ENCODE measurements at regions not wholly inside any gene's neighbourhood (a gene's known extent, or its start where the extent isn't known, plus 50 kb on each side); places are given as distances from the start of the nearest gene placed in this dataset.
A peak's percentile ranks its signal among the peaks of the same experiment; 100 is the strongest.

GRCh38 chr11:19447150-19447566, 206.4 kb upstream of the E2F8 start:
- Histone ChIP-seq H3K9me1 (replicated peaks; ENCODE audit: control insufficient read depth, extremely low read depth, insufficient read depth, low read length) (no peaks in the 10 kb centered on the region), H3K9me3 (replicated peaks; ENCODE audit: control insufficient read depth, insufficient read depth, low read length) (no peaks in the 10 kb centered on the region), H3K79me2 (ENCODE audit: control insufficient read depth, insufficient read depth, low read length) (no peaks in the 10 kb centered on the region), H3K9ac (replicated peaks; ENCODE audit: extremely low read depth, insufficient read depth, low read length) (no peak overlapping the region), H3K4me1 (ENCODE audit: control insufficient read depth, extremely low read depth, insufficient read depth, low read length) (peaks cover 17% of the 10 kb centered on the region), H3K4me3 (replicated peaks in 1 of 3; ENCODE audit: insufficient read depth in 1 of 3, low read depth in 1 of 3, low read length in 3 of 3) (no peak overlapping the region), H3K4me2 (ENCODE audit: insufficient read depth, low read length) (no peak overlapping the region), H2AFZ (ENCODE audit: low read depth, low read length) (no peak overlapping the region), H4K20me1 (replicated peaks; ENCODE audit: control insufficient read depth, extremely low read depth, insufficient read depth, low read length) (no peaks in the 10 kb centered on the region), H3K27me3 (ENCODE audit: control insufficient read depth in 2 of 2, insufficient read depth in 2 of 2, low read length in 2 of 2) (no peaks in the 10 kb centered on the region), H3K27ac (ENCODE audit: insufficient read depth, low read depth, low read length) (no peak overlapping the region), H3K36me3 (ENCODE audit: control insufficient read depth in 2 of 2, extremely low read depth in 1 of 2, insufficient read depth in 2 of 2, low read length in 2 of 2) (no peaks in the 10 kb centered on the region)
- peak; percentile 47 for DNase-seq (ENCODE audit: low read depth, low spot score)
- ChIA-PET CTCF (interaction anchor here (0.6 to 1.1 kb wide), 2 partner anchors 32 to 120 kb away, joined by 3 read pairs; no protein-coding TSS in a partner anchor), POLR2A (no interaction called here)
- intact Hi-C loops (cut with micrococcal nuclease) = no loop called here
- peak; percentile 59 for FAIRE-seq
- dilution Hi-C loops (cut with MboI; ENCODE audit: extremely low pct_ligation_motif_present, low sequenced_read_pairs) = no loop called here
- no peak for TF ChIP-seq MAX (IDR thresholded peaks at IDR 0.05; ENCODE audit: insufficient read depth, insufficient read length)
- TF ChIP-seq MYC (IDR thresholded peaks at IDR 0.05; ENCODE audit: low read depth, low read length) = no peak
- peak; percentile 55 for TF ChIP-seq POLR2AphosphoS5 (IDR thresholded peaks at IDR 0.05; ENCODE audit: insufficient read depth, low read depth, low read length)
- no peak for TF ChIP-seq POLR2A (IDR thresholded peaks at IDR 0.05; ENCODE audit: low read depth, low read length)
- peak; percentile 56 for TF ChIP-seq GATA2 (IDR thresholded peaks at IDR 0.05; ENCODE audit: insufficient read depth, insufficient read length, low read depth, low read length)
- no peak for TF ChIP-seq JUN (IDR thresholded peaks at IDR 0.05; ENCODE audit: borderline replicate concordance, insufficient read depth, insufficient read length, low read depth)
- TF ChIP-seq FOS (IDR thresholded peaks at IDR 0.05; ENCODE audit: borderline replicate concordance, insufficient read depth, low read length) = peak; percentile 37
- no peak for TF ChIP-seq CTCF (IDR thresholded peaks at IDR 0.05; ENCODE audit: extremely low read depth in 1 of 2, insufficient read depth in 1 of 2, low read depth in 1 of 2, low read length in 2 of 2)
- TF ChIP-seq EZH2 (IDR thresholded peaks at IDR 0.05; ENCODE audit: borderline replicate concordance, low read depth, low read length, severe bottlenecking) = no peak
- no TSS peak for BruUV-seq (replicated peaks)

Data from endothelial cell of umbilical vein (primary cell).